GM21723 (cell line): ENCODE measurements at regions not wholly inside any gene's neighbourhood (a gene's known extent, or its start where the extent isn't known, plus 50 kb on each side); places are given as distances from the start of the nearest gene placed in this dataset.

ENCODE experiments used
- ATAC-seq: cut with Tn5 transposase; IDR thresholded peaks from one replicate; pipeline ENCODE4 v1.9.1; 2021; ENCODE audit warnings: mild to moderate bottlenecking, moderate library complexity; ENCODE audit not compliant: unreplicated experiment

DNA sequence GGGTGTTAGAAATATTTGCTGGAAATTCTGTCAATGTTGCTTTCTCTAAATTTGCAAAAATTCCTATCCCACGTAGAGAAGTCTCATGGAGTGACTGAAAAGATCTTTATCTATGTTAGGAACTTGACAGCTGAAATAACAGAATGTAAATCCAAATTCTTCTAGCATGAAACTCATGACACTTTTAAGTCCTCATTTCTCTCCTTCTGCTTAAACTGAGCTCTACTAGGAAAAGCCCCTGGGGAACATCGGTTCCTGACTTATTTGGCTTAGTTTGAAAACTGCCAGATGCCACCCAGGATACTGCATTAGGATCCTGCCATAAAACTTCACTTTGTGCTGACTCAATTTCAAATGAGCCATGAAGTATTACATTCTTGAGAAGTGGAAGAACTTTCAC, 426.0 kb downstream of the GALC start:
- ATAC-seq, result no peak

DNA sequence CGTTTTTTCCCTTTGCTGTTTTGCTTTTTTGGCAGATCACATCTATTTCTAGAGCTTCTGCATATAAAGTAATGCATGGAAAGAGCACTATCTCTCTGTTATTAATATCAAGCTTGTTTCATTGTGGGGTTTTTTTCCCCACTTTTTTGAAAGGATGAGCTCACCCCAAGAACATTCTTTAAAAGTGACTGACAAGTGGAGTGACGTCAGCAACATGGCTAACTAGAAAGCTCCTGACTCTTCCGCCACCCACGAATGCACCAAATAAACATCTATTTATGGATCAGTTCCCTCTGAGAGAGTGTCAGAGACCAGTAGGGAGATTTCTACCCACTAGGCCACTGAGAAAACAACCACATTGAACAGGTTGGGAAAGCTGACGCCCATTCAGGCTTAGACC, 445.4 kb downstream of the GALC start:
- no peak for ATAC-seq

DNA sequence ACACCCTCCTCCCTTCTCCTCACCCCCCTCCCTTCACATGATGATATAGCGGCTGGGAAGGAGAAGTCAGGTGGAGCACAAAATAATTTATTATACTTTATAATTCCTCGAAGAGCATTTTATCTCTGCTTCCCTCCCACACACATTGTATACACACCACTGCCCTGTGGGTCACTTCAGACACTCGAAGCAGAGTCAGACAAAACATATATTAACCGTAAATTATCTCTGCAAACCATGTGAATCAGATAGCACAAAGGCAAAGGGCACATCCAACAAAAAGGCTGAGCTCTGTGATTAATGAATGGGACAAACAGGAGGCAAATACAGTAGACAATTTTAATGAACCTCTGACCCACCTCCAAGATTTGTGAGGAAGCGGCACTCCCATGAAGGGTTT, 450.7 kb downstream of the GALC start:
- ATAC-seq, result no peak

- no peak for ATAC-seq
Measured at GRCh38 chr14:87540339-87540738, 452.6 kb downstream of the GALC start.

- ATAC-seq, result no peak
Measured at GRCh38 chr14:87529081-87529480, 463.9 kb downstream of the GALC start.

DNA sequence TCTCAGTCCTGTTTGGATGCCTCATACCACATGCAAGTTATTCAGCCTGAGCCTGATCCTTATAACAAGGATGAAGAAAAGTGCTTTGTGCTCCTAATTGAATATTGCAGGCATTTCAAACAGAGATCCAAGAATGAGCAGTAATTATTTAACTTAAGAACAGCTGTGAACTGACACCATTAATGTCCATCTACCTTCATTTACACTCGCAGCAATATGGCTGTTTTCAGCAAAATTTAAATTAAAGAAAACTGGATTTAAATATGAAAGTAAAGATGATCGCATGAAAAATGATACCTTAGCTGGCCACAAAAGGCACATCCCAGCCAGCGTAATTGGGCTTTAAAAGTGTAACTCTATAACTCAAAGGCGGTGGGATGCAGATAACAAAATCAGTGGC, 466.3 kb downstream of the GALC start:
- no peak for ATAC-seq

DNA sequence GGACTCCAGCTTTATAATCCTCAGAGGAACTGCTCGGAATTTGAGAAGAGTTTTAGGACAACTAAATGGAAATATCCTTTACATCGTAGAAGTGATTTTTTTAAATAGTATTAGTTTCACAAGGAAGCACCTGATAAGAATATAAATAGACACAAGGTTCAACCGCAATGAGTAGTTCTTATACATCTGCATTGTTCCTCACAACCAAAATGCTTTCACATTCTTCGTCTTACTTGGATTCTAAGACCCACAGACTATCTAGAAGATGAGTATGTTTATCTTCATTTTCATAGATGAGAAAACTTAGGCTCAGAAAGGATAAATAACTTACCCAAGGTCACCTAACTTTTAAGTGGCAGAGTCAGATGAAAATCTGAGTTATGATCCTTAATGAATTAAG, 469.0 kb downstream of the GALC start:
- no peak for ATAC-seq

GRCh38 chr14:87522575-87522974, 470.4 kb downstream of the GALC start:
- no peak for ATAC-seq

DNA sequence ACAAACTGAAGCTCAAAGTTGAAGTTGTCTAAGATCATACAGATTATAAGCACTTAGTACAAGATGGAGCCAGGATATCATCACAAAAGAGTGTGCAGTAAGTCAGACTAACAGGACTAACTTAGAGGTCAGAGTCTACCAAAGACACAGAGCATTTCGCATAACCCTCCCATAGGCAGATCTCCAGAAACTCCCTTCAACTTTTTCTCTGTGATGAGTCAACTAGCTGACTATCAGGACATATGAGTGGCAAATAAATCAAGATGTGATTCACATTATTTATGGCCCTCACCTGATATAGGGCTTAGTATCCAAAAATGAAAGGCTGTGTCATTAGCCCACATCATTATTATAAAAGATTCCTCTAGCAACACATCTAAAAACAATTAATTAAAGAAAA, 484.6 kb downstream of the GALC start:
- ATAC-seq, result no peak

DNA sequence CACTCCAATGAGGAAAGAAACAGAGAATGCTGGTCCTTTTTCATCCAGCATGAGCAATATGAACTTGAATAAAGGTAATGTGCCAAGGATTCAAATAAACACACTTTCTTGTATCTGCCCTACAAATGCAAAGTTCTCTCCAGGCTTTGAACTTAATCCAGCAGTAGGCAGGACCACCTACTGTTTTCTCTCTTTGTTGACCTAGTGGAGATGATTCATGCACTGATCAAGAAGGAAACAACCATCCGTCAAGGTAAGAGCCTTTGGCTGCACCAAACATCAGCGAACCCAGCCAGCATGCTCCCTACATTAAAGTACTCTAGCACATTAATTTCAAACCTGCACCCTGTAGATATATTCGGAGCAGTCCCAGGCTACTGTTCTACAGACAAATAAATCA, 489.3 kb downstream of the GALC start:
- ATAC-seq, result no peak

DNA sequence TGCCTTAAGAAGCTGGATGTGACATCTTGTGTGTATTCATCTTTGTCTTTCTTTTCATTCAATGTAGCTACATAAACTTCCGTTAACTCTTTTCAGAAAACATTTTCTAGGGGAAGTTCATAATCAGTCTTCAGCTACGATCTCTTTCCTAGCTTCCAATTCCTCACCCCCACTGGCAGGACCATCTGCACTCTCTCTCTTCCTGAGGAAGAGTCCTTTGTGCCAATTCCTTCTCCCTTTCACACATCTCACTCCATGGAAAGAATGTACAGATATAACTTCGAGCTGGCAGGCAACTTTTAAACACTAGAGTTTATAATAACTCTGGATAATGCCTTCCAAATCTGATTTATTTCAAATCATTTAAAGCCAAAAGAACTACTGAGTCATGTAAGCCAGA, 495.7 kb downstream of the GALC start:
- no peak for ATAC-seq

- ATAC-seq, result no peak
Measured at GRCh38 chr14:87494010-87494409, 499.0 kb downstream of the GALC start.

GRCh38 chr14:87492561-87492960, 500.4 kb downstream of the GALC start:
- ATAC-seq, result no peak

GRCh38 chr14:87491816-87492215, 501.2 kb downstream of the GALC start:
- ATAC-seq, result no peak

DNA sequence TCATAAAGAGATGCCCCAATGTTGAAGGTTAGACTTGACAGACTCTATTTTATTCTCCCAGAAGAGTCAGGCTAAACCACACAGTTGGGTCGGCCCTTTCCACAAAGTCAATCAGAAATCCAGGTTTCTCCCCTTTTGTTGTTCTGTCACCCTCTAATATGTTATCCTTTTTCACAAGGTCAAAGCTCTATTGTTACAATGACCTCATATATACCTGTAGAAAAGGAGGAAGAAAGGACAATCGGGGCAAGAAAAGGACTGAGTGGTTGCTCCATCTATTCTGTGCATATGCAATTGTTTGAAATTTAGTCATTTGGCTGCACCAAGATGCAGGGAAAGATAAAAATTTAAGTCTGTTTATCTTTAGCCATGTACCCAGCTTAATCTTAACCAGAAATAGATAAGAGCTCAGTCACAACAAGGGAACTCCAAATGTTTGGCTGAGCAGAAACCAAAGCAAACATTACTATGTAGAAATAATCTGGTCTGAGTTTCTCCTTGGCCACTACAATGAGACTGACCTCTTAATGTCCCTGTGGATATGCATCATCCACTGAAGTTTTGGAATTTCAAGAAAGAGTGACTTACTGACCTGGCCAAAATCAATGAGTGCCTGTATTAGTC, 503.7 kb downstream of the GALC start:
- no peak for ATAC-seq

- no peak for ATAC-seq
Measured at GRCh38 chr14:87483271-87484260, 509.4 kb downstream of the GALC start.

GRCh38 chr14:87468531-87468930, 524.5 kb downstream of the GALC start:
- no peak for ATAC-seq

- ATAC-seq, result no peak
Measured at GRCh38 chr14:87467578-87467977, 525.4 kb downstream of the GALC start.

DNA sequence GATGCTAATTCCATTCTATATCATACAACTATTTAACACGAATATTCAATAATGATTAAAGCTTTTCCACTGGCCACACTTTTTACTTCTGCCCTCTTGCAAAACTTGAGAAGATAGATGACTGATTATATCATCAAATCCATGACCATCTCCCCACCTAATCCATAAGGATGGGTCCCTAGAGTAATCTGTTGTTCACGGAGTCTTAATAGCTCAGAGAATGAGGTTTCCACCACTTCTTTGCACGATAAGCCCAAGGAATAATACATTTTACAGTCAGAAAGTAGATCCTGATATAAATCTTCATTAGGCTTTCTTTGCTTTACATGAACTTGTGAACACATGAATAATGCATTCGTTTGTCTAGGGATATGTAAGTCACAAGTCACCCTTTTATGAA, 527.2 kb downstream of the GALC start:
- ATAC-seq, result no peak

DNA sequence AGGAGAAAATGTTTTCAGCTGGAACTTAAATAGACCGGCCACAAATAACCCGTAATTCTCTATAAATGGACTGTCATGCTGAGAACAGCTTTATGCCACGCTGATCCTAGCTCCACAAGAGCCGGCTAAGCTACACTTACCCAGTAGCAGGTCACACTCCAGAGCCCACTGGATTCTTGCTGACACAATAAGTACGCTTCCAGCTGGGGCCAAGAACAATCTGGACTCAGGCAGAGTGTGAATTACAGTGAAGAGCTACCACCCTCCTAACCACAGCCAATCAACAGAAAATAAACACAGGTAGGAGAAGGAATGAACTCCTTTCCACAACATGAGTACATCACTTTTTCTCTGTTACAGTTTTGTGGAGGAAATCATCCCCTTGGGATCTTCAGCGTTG, 531.3 kb downstream of the GALC start:
- ATAC-seq, result no peak

GRCh38 chr14:87457720-87458119, 535.3 kb downstream of the GALC start:
- ATAC-seq, result no peak

GRCh38 chr14:87450193-87450592, 542.8 kb downstream of the GALC start:
- ATAC-seq, result no peak
